ENCODE measurements at regions not wholly inside any gene's neighbourhood (a gene's known extent, or its start where the extent isn't known, plus 50 kb on each side); places are given as distances from the start of the nearest gene placed in this dataset.
"Not testable (repeated sequence)": the region's sequence is repeated elsewhere in the genome, so short reads cannot be mapped to it uniquely, and the experiment has no call there.

GRCh38 chr2:176768185-176768584 lies 444.4 kb upstream of the HNRNPA3 start:
- DNase-seq (ENCODE audit: low read depth): no peak

- DNase-seq (ENCODE audit: low read depth): no peak
Observed at GRCh38 chr2:176769021-176769420, 443.6 kb upstream of the HNRNPA3 start.

- no peak for DNase-seq (ENCODE audit: low read depth)
Observed at GRCh38 chr2:176769499-176770370, 442.9 kb upstream of the HNRNPA3 start.

GRCh38 chr2:176772816-176773215 lies 439.8 kb upstream of the HNRNPA3 start:
- DNase-seq (ENCODE audit: low read depth): no peak

- no peak for DNase-seq (ENCODE audit: low read depth)
Observed at GRCh38 chr2:176774766-176775451, 437.7 kb upstream of the HNRNPA3 start.

- no peak for DNase-seq (ENCODE audit: low read depth)
Observed at GRCh38 chr2:176777262-176777661, 435.3 kb upstream of the HNRNPA3 start.

- no peak for DNase-seq (ENCODE audit: low read depth)
Observed at GRCh38 chr2:176779917-176780316, 432.7 kb upstream of the HNRNPA3 start.

GRCh38 chr2:176780348-176780747 lies 432.2 kb upstream of the HNRNPA3 start:
- no peak for DNase-seq (ENCODE audit: low read depth)

- peak; percentile 22 for DNase-seq (ENCODE audit: low read depth)
Observed at GRCh38 chr2:176781570-176782217, 430.9 kb upstream of the HNRNPA3 start.

GRCh38 chr2:176784633-176785200 lies 427.9 kb upstream of the HNRNPA3 start:
- no peak for DNase-seq (ENCODE audit: low read depth)

GRCh38 chr2:176789751-176790150 lies 422.8 kb upstream of the HNRNPA3 start:
- DNase-seq (ENCODE audit: low read depth): no peak

GRCh38 chr2:176790468-176790867 lies 422.1 kb upstream of the HNRNPA3 start:
- no peak for DNase-seq (ENCODE audit: low read depth)

- no peak for DNase-seq (ENCODE audit: low read depth)
Observed at GRCh38 chr2:176793792-176794191, 418.8 kb upstream of the HNRNPA3 start.

GRCh38 chr2:176794392-176794791 lies 418.2 kb upstream of the HNRNPA3 start:
- no peak for DNase-seq (ENCODE audit: low read depth)

- DNase-seq (ENCODE audit: low read depth): no peak
Observed at GRCh38 chr2:176795823-176796222, 416.8 kb upstream of the HNRNPA3 start.

GRCh38 chr2:176796677-176797076 lies 415.9 kb upstream of the HNRNPA3 start:
- DNase-seq (ENCODE audit: low read depth): not testable (repeated sequence)

GRCh38 chr2:176804392-176804791 lies 408.2 kb upstream of the HNRNPA3 start:
- DNase-seq (ENCODE audit: low read depth): no peak

GRCh38 chr2:176805345-176805744 lies 407.2 kb upstream of the HNRNPA3 start:
- no peak for DNase-seq (ENCODE audit: low read depth)

GRCh38 chr2:176812246-176812775 lies 400.3 kb upstream of the HNRNPA3 start:
- DNase-seq (ENCODE audit: low read depth): no peak

- DNase-seq (ENCODE audit: low read depth): no peak
Observed at GRCh38 chr2:176813156-176813555, 399.4 kb upstream of the HNRNPA3 start.

GRCh38 chr2:176813621-176814049 lies 399.0 kb upstream of the HNRNPA3 start:
- DNase-seq (ENCODE audit: low read depth): no peak

- no peak for DNase-seq (ENCODE audit: low read depth)
Observed at GRCh38 chr2:176814274-176814673, 398.3 kb upstream of the HNRNPA3 start.
